HG03159 (cell line): ENCODE measurements at regions not wholly inside any gene's neighbourhood (a gene's known extent, or its start where the extent isn't known, plus 50 kb on each side); places are given as distances from the start of the nearest gene placed in this dataset.

Experiments used
- ATAC-seq: cut with Tn5 transposase; IDR thresholded peaks from one replicate; pipeline ENCODE4 v1.9.1; 2021; ENCODE audit warnings: mild to moderate bottlenecking, moderate library complexity; ENCODE audit not compliant: unreplicated experiment

GRCh38 chr6:103995571-103995970 lies 864.1 kb downstream of the HACE1 start:
- no peak for ATAC-seq

DNA sequence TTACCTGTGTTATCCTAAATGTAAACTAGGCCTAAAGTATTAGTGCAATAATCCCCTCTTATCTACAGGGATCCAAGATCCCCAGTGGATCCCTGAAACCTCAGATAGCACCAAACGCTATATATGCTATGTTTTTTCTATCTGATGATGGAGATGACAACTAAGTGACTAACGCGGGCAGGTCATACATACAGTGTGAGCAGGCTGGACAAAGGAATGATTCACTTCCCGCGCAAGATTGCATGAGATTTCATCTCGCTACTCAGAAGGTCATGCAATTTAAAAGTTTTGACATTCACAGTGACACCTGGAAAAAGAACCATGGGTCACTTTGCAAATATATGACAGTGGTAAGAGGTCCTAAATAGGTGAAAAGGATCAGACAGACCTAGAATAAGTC lies 875.9 kb downstream of the HACE1 start:
- no peak for ATAC-seq

DNA sequence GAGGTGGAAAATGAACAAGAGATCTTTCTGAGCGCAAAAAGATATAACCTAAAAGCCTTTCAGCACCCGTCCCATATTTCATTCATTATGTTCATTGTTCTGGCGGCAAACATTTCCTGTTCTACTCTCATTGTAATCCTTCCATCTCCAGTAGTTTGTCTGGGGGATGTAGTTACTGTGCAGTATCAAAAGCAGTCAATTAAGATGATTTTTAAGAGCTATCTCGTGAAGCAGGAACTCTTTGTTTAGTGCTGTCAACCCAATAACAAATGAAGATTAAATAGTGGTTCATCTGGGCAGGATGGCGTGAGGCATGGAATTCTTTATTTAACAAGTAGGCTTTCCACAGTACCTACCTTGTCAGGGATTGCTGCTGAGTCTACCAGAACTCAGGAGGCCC lies 876.7 kb downstream of the HACE1 start:
- no peak for ATAC-seq

GRCh38 chr6:103982574-103982973 lies 877.1 kb downstream of the HACE1 start:
- ATAC-seq: no peak

DNA sequence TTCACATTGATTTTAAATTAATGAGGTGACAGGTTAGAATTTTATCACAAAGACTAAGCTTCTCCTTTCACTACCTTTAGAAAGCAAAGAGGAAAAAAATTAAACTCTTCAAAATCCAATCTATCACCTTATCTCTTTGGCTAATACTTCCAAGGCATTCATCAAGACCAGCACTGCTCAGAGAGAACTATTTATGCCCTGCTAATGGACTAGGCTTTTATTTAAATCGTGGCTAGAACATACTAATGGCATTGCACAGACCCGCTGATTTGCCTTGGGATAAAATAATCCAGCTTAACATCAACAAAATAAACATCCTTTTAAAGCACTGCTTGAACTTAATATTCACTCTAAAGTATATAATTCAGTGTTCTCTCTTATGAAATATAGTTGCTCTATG lies 880.4 kb downstream of the HACE1 start:
- ATAC-seq: no peak

GRCh38 chr6:103937389-103937788 lies 922.3 kb downstream of the HACE1 start:
- no peak for ATAC-seq

DNA sequence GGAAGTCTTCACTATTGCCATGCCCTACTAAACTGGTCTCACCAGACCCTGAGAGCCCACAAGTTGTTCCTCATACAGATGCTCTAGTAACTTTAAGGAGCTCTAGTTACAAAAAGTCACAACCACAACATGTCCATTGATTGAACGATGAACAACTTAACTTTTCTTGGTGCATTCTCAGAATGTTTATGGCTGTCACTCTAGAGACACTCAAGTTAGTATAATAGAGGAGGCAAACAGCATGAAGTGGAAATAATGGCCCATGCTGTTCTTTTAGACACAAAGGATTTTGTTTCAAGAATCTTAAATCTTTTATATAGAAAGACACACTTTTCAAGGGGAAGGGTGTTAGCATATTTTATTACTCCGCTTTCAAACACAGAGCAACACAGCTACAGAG lies 934.4 kb downstream of the HACE1 start:
- no peak for ATAC-seq

DNA sequence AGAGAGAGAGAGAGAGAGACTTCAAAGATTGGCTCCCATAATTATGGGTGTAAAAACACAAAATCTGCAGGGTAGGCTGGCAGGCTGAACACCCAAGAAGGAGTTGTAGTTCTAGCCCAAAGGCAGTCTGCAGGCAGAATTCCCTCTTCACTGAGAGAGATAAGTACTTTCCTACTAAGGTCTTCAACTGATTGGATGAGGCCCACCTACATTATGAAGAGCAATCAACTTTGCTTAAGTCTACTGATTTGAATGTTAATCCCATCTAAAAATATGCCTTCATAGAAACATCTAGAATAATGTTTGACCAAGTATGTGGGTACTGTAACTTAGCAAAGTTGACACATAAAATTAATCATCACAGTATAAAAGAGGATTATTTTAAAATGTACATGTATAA lies 949.7 kb downstream of the HACE1 start:
- ATAC-seq: no peak

DNA sequence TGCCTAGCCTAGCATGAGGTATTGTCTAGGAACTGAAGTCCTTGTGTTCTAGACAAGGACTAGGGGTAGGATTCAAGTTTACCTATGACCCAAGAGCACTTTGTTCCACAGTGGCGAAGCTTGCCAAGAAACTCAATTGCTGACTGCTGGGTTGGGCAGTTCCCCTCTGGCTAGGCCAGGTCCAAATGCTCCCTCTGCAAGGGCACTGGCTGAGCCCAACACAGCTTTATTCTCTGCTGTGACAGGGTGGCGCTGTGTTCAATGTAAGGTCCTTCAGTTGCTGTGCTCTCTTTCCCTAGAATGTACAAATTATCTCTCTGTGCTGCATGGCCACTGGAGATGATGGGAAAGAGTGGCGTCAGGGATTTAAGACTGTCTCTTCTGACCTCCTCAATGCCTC lies 950.8 kb downstream of the HACE1 start:
- no peak for ATAC-seq

DNA sequence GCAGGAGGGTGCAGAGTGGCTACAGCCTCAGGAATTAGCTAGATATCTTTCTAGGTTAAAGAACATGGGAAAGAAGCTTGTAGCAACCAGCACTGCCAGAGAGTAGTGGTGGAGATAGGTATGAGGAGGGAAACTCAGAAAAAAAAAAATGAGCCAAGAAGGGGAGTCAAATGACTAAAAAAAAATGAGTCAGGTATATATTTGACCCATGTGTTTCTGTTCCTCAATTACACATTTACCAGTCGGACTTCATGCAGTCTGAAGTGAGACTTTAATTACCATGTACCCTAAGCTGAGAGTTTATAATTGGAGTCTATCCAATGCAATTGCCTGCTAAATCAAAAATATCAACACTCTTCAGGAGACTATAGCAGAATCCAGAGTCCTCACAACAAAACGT lies 964.6 kb downstream of the HACE1 start:
- no peak for ATAC-seq

DNA sequence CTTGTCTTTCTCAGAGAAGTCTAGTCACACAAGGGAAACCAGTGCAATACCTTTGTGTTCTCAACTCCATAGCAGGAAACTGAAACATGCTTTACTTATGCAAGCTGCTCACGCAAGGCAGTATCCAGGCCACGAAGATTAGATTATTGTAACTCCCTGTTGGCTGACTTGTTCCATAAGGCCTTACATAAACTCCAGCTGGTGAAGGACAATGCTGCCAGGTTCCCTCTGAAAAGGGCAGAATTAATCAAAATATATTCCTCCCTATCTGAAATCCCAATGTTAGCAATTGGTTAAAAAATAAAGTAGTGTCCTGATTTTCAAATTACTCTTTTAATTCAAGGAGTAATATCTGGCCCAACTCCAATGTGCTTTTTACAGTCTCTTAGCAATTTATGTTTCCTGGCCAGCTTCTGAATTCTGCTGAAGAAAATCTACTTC lies 966.6 kb downstream of the HACE1 start:
- no peak for ATAC-seq

DNA sequence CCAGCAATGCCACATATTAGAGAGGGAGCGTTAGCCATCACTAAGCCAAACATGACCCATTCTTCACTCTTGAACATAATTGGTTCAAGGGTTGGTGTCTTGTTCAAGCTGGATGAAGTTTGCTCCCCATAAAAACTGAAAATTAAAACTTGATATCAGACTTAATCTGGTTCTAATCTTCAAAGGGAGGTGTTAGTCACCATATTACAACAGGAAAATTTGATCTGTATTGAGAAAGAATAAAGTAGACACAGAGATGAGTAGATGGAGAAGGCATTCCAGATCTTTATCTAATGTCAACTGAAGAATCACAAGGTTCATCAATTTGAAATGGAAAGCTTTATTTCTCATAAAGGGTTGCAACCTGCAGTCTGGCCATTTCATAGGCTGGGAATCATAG lies 972.8 kb downstream of the HACE1 start:
- no peak for ATAC-seq

- no peak for ATAC-seq
Measured at GRCh38 chr6:103885446-103885845, 974.3 kb downstream of the HACE1 start.

DNA sequence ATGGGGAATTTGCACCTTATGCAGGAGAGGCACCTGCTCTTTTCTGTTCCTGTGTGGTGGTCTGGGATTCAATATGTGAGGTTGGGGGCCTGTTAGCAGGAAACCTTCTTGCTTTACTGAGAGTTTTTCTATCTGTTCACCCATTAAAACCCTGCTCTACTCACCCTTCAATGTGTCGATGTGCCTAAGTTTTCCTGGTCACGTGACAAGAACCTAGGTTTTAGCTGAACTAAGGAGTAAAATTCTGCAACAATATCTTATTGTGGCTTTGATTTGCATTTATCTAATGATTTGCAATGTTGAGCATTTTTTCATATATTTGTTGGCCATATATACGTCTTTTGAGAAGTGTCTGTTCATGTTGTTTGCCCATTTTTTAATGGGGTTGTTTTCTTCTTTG lies 979.9 kb downstream of the HACE1 start:
- ATAC-seq: no peak

DNA sequence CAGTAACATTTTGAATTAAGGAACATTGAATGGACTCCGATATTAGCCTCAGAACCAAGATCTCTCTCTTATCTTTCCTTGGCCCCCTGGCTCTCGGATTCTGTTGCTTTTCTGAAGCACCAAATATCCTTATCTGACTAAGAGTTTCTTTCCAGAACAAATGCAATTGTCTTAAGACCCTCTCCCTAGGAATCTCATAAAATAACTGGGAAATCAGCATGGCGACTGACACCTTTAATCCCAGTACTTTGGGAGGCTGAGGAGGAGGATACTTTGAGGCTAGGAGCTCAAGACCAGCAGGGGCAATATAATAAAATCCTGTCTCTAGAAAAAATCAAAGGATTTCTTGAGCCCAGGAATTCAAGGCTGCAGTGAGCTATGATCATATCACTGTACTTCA lies 984.5 kb downstream of the HACE1 start:
- no peak for ATAC-seq

- no peak for ATAC-seq
Measured at GRCh38 chr6:103874575-103874974, 985.1 kb downstream of the HACE1 start.

- ATAC-seq: no peak
Measured at GRCh38 chr6:103872678-103873077, 987.0 kb downstream of the HACE1 start.

- ATAC-seq: no peak
Measured at GRCh38 chr6:103872233-103872632, 987.5 kb downstream of the HACE1 start.

GRCh38 chr6:103870970-103871369 lies 988.7 kb downstream of the HACE1 start:
- no peak for ATAC-seq

GRCh38 chr6:103862297-103862696 lies 997.4 kb downstream of the HACE1 start:
- no peak for ATAC-seq

- no peak for ATAC-seq
Measured at GRCh38 chr6:103858003-103858402, 1001.7 kb downstream of the HACE1 start.

GRCh38 chr6:103855750-103856149 lies 1004.0 kb downstream of the HACE1 start:
- no peak for ATAC-seq

- ATAC-seq: no peak
Measured at GRCh38 chr6:103854059-103854458, 1005.7 kb downstream of the HACE1 start.

- ATAC-seq: no peak
Measured at GRCh38 chr6:103838457-103838856, 1021.3 kb downstream of the HACE1 start.
